SK-N-SH treated with all-trans-retinoic acid at 6 μM for 48 hours (cell line): ENCODE measurements at regions not wholly inside any gene's neighbourhood (a gene's known extent, or its start where the extent isn't known, plus 50 kb on each side); places are given as distances from the start of the nearest gene placed in this dataset.

ENCODE experiments used
- ATAC-seq: fragments of 200-7000 bp; cut with Tn5 transposase; 3 replicates; pipeline ENCODE4 v1.9.1; 2020; ENCODE audit warnings: mild to moderate bottlenecking, moderate library complexity
- ARNTL ChIP-seq: fragments of 450-650 bp; formaldehyde crosslinking; IDR thresholded peaks from 2 replicates; pipeline ENCODE4 v1.5.0; 2020; ENCODE audit warnings: low read depth, mild to moderate bottlenecking, moderate library complexity, borderline replicate concordance
- BACH2 ChIP-seq: fragments of 250-450 bp; sonication (Bioruptor Pico); IDR thresholded peaks from 2 replicates; pipeline ENCODE4 v1.9.0; 2021; ENCODE audit warnings: mild to moderate bottlenecking, borderline replicate concordance
- CREB5 ChIP-seq: fragments of 250-450 bp; sonication (Bioruptor Pico); IDR thresholded peaks from 2 replicates; pipeline ENCODE4 v1.5.1; 2020; ENCODE audit warnings: low read depth, mild to moderate bottlenecking, moderate library complexity
- CSDC2 ChIP-seq: fragments of 250-450 bp; sonication (Bioruptor Pico); IDR thresholded peaks from 2 replicates; pipeline ENCODE4 v1.5.0; 2020; ENCODE audit warnings: mild to moderate bottlenecking, moderate library complexity
- CSRNP3 ChIP-seq: fragments of 250-450 bp; sonication (Bioruptor Pico); IDR thresholded peaks from 2 replicates; pipeline ENCODE4 v1.5.1; 2021; ENCODE audit warnings: mild to moderate bottlenecking, moderate library complexity
- ESRRG ChIP-seq: fragments of 250-450 bp; sonication (Bioruptor Pico); IDR thresholded peaks from 2 replicates; pipeline ENCODE4 v1.6.1; 2021; ENCODE audit warnings: mild to moderate bottlenecking
- GLIS3 ChIP-seq: fragments of 250-450 bp; sonication (Bioruptor Pico); IDR thresholded peaks from 2 replicates; pipeline ENCODE4 v1.5.0; 2020; ENCODE audit warnings: mild to moderate bottlenecking, moderate library complexity
- ISL1 ChIP-seq: fragments of 250-450 bp; sonication (Bioruptor Pico); IDR thresholded peaks from 2 replicates; pipeline ENCODE4 v2.1.2; 2022; ENCODE audit warnings: mild to moderate bottlenecking, moderate library complexity
- OSR1 ChIP-seq: fragments of 250-450 bp; sonication (Bioruptor Pico); IDR thresholded peaks from 2 replicates; pipeline ENCODE4 v1.8.0; 2022; ENCODE audit warnings: moderate library complexity, mild to moderate bottlenecking, inconsistent platforms
- PATZ1 ChIP-seq: fragments of 250-450 bp; sonication (Bioruptor Pico); IDR thresholded peaks from 2 replicates; pipeline ENCODE4 v1.8.0; 2020; ENCODE audit warnings: mild to moderate bottlenecking, moderate library complexity, borderline replicate concordance
- POU6F1 ChIP-seq: fragments of 250-450 bp; sonication (Bioruptor Pico); IDR thresholded peaks from 2 replicates; pipeline ENCODE4 v1.8.0; 2021; ENCODE audit warnings: low read depth, mild to moderate bottlenecking, moderate library complexity, borderline replicate concordance
- RARB ChIP-seq: fragments of 250-450 bp; sonication (Bioruptor Pico); IDR thresholded peaks from 2 replicates; pipeline ENCODE4 v1.8.0; 2021; ENCODE audit warnings: mild to moderate bottlenecking, moderate library complexity
- SNAI2 ChIP-seq: fragments of 250-450 bp; sonication (Bioruptor Pico); IDR thresholded peaks from 2 replicates; pipeline ENCODE4 v1.5.0; 2020; ENCODE audit warnings: mild to moderate bottlenecking, moderate library complexity
- TCF4 ChIP-seq: fragments of 250-450 bp; sonication (Bioruptor Pico); IDR thresholded peaks from 2 replicates; pipeline ENCODE4 v1.8.0; 2021; ENCODE audit warnings: mild to moderate bottlenecking, moderate library complexity, borderline replicate concordance
- TOX ChIP-seq: fragments of 250-450 bp; sonication (Bioruptor Pico); IDR thresholded peaks from 2 replicates; pipeline ENCODE4 v1.8.0; 2021; ENCODE audit warnings: mild to moderate bottlenecking, moderate library complexity, borderline replicate concordance
- TSHZ2 ChIP-seq: fragments of 250-450 bp; sonication (Bioruptor Pico); IDR thresholded peaks from 2 replicates; pipeline ENCODE4 v1.5.0; 2020; ENCODE audit warnings: mild to moderate bottlenecking, moderate library complexity
- ZC3H10 ChIP-seq: fragments of 250-450 bp; sonication (Bioruptor Pico); IDR thresholded peaks from 2 replicates; pipeline ENCODE4 v1.5.1; 2021; ENCODE audit warnings: mild to moderate bottlenecking, moderate library complexity
- ZFP3 ChIP-seq: fragments of 250-450 bp; sonication (Bioruptor Pico); IDR thresholded peaks from 2 replicates; pipeline ENCODE4 v1.5.0; 2020; ENCODE audit warnings: mild to moderate bottlenecking, moderate library complexity
- ZFP30 ChIP-seq: fragments of 450-650 bp; formaldehyde crosslinking; IDR thresholded peaks from 2 replicates; pipeline ENCODE4 v1.5.0; 2022; ENCODE audit warnings: mild to moderate bottlenecking, moderate library complexity
- ZNF565 ChIP-seq: fragments of 450-650 bp; formaldehyde crosslinking; conservative IDR thresholded peaks from 2 replicates; pipeline ENCODE4 v1.5.0; 2020; ENCODE audit warnings: low read depth, mild to moderate bottlenecking, moderate library complexity
- ZNF70 ChIP-seq: fragments of 450-650 bp; formaldehyde crosslinking; IDR thresholded peaks from 2 replicates; pipeline ENCODE4 v1.5.0; 2020; ENCODE audit warnings: mild to moderate bottlenecking, moderate library complexity
- ZNF8 ChIP-seq: fragments of 450-650 bp; formaldehyde crosslinking; IDR thresholded peaks from 2 replicates; pipeline ENCODE4 v1.5.0; 2020; ENCODE audit warnings: mild to moderate bottlenecking, moderate library complexity

- TF ChIP-seq OSR1 (CRISPR knock-in tag), result no peak
- TF ChIP-seq ISL1 (CRISPR knock-in tag), result peak; percentile 23; the same call in 1 of the 2 replicates
- ATAC-seq, result peak; percentile 82
Measured at GRCh38 chr1:98035602-98036002, 114.8 kb upstream of the DPYD start.

DNA sequence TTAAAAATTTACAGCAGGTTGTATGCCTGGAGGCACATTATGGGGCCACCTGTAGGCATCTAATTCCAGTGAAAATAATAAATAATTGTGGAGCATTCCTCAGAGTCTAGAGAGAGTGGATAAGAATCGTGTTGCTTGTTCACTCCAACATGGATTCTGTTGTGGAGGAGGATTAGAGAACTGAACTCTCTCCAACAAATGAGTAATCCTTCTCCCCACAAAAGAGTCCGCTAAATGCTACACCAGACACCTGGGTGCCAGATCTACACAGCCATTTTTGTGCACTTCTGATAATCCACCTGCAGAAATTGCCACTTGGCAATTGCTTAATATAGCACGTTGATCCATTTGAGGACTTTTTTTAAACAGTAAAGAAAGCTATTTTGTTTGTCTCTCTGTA lies 113.7 kb upstream of the DPYD start:
- TF ChIP-seq OSR1 (CRISPR knock-in tag) (no peak), BACH2 (no peak), ZFP3 (CRISPR knock-in tag) (no peak), TSHZ2 (CRISPR knock-in tag) (no peak), SNAI2 (no peak), CSDC2 (CRISPR knock-in tag) (no peak), TCF4 (CRISPR knock-in tag) (no peak), ZFP30 (no peak), ZC3H10 (CRISPR knock-in tag) (no peak), ZNF70 (no peak), CREB5 (no peak), ZNF565 (no peak), TOX (CRISPR knock-in tag) (no peak), GLIS3 (CRISPR knock-in tag) (no peak), ZNF8 (no peak), POU6F1 (no peak), ISL1 (CRISPR knock-in tag) (no peak), ESRRG (CRISPR knock-in tag) (no peak), PATZ1 (no peak), RARB (no peak)
- ATAC-seq, result peak; percentile 63

- no peak for ATAC-seq
- no peak for TF ChIP-seq ZFP3 (CRISPR knock-in tag)
- no peak for TF ChIP-seq POU6F1
- no peak for TF ChIP-seq ESRRG (CRISPR knock-in tag)
- no peak for TF ChIP-seq ARNTL (CRISPR knock-in tag)
- TF ChIP-seq TSHZ2 (CRISPR knock-in tag), result no peak
- no peak for TF ChIP-seq GLIS3 (CRISPR knock-in tag)
- no peak for TF ChIP-seq OSR1 (CRISPR knock-in tag)
- TF ChIP-seq RARB, result no peak
- TF ChIP-seq BACH2, result no peak
- TF ChIP-seq PATZ1, result no peak
- TF ChIP-seq CSRNP3 (CRISPR knock-in tag), result no peak
- no peak for TF ChIP-seq CREB5
Measured at GRCh38 chr1:98032958-98033357, 112.1 kb upstream of the DPYD start.
